ENCODE measurements at regions not wholly inside any gene's neighbourhood (a gene's known extent, or its start where the extent isn't known, plus 50 kb on each side); places are given as distances from the start of the nearest gene placed in this dataset.
"Not testable (repeated sequence)": the region's sequence is repeated elsewhere in the genome, so short reads cannot be mapped to it uniquely, and the experiment has no call there.

DNA sequence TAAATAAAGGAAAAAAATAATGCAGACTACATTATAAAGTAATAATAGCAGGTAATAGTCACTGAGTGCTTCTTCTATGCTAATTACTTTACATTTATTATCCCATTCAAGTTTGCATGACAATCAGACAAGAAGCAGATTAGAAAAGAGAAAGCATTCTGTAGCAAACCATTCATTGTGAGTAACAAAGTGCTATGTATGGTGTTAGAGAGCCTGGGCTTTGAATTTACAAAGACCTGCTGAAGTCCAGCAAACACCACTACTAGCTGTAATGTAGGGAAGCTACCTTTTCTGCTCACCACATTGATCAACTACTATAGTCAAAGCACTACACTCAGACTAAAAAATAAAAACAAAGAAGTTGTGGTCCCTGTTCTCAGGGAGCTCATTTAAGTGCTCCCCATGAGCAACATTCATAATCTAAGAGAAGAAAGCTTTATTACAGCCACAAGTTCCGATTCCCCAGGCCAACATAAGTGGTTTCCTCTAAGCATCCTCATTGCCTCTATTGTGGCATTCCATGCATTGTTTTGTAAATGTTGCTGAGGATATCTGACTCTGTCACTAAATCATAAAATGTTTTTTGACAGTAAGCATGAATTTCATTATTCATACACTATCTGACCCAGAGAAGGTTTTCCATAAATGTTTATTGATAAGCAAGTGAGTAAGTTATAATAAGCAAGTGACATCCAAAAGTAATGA, 108.5 kb downstream of the FOXD4L6 start:
- DNase-seq (ENCODE audit: low read depth in 4 of 4, low spot score in 3 of 4), result not testable (repeated sequence)

- not testable (repeated sequence) for DNase-seq (ENCODE audit: low read depth in 4 of 4, low spot score in 3 of 4)
Measured at GRCh38 chr9:41018948-41019347, 109.5 kb downstream of the FOXD4L6 start.

DNA sequence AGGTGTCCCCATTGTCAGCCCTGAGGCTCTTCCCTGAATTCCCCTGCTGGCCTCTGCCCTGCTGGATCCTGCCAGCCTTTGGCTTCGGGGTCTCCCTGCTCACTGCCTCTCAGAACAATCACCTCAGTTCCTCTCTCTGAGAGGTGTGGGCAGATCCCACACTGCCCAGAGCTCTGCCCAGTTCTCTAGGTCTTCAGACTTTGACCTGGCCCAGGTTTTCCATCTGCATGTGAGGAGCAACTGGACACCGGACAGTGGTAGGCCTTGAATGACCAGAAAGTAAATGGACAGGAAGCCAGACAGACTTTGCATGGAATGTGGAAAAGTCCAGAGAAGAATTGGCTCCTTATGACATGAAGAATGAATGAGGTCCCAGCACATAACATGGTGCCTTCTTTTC, 111.8 kb downstream of the FOXD4L6 start:
- not testable (repeated sequence) for DNase-seq (ENCODE audit: low read depth in 4 of 4, low spot score in 3 of 4)

- not testable (repeated sequence) for DNase-seq (ENCODE audit: low read depth in 4 of 4, low spot score in 3 of 4)
Measured at GRCh38 chr9:40999952-41000700, 128.4 kb downstream of the FOXD4L6 start.

- not testable (repeated sequence) for DNase-seq (ENCODE audit: low read depth in 4 of 4, low spot score in 3 of 4)
Measured at GRCh38 chr9:40995490-40995889, 133.0 kb downstream of the FOXD4L6 start.

DNA sequence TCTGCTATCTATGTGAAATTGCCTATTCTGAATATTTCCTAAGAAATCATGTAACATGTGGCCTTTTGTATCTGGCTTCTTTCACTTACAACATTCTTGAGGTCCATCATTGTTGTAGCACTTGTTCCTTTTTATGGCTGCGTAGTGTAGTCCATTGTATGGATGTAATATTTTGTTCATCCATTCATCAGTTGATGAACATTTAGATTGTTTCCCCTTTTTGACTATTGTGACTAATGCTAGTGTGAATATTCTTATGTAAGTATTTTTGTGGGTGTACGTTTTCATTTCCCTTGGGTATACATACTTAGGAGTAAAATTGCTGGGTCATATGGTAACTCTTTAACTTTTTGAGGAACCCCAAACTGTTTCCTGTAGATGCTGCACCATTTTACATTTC, 134.6 kb downstream of the FOXD4L6 start:
- not testable (repeated sequence) for DNase-seq (ENCODE audit: low read depth in 4 of 4, low spot score in 3 of 4)

DNA sequence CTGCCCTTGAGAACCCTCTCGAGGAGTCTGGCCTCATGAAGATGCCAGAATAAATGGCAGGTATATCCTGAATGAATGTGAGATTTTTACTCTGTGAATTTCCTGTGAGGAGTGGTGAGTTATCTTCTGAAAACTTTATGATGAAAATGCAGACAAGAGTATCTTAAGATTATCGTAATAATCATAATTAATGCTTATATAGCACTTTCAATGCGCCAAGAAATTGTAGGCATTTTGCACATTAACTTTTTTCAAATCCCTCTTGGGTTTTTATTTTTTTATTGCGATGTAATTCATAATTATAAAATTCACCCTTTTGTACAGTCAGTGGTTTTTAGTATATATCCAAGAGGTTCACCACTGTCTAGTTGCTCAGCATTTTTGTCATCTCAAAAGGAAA, 135.1 kb downstream of the FOXD4L6 start:
- not testable (repeated sequence) for DNase-seq (ENCODE audit: low read depth in 4 of 4, low spot score in 3 of 4)

DNA sequence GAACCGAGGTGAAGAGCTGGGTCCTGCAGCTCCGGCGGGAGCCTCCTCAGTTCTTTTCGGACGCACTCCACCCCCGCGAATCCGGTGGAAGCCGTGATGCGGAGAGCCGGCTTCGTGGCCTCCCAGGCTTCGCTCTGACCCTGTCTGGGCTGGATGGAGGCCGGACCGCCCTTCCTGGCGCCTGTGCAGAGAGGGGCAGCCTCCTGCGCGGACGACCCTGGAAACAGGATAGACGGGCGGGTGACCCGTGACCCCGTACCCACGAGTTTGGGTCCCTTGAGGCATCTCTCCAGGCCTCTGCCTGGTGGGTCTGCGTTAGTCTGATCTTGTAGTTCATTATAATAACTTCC, 136.0 kb downstream of the FOXD4L6 start:
- peak in 3 of 4 donors; percentile 23 to 38 (median 26) for DNase-seq (ENCODE audit: low read depth in 4 of 4, low spot score in 3 of 4)

GRCh38 chr9:40991741-40992471, 136.6 kb downstream of the FOXD4L6 start:
- DNase-seq (ENCODE audit: low read depth in 4 of 4, low spot score in 3 of 4), result peak; percentile 96 to 99 (median 98)

DNA sequence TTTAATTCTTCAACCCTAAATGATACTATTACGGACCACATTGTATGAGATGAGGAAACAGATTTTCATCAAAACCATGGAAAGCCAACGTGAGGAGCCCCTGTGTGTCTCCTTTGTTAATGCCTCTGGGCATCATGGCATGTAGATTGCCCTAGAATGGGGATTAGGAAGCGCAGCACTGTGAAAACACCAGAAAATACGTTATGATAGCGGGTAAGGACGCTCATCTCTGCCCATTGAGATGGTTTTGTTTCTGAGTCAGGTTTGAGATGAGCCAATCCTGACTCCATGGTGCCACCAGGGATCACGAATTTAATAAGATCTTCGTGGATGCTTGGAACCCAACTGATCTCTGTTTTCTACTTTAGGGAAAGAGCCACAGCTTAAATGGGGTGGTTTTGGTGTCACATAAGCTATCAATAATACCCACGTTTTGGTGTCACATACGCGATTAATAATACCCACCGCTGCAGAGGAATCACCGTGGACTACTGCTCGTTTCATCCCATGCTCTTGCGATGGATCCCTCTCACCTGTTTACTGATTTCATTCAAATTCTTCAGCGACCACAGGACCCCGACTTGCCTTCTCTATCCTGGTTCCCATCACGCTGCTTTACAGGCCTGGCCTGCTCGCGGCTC, 137.3 kb downstream of the FOXD4L6 start:
- not testable (repeated sequence) for DNase-seq (ENCODE audit: low read depth in 4 of 4, low spot score in 3 of 4)

- DNase-seq (ENCODE audit: low read depth in 4 of 4, low spot score in 3 of 4), result not testable (repeated sequence)
Measured at GRCh38 chr9:40986332-40986731, 142.1 kb downstream of the FOXD4L6 start.

- not testable (repeated sequence) for DNase-seq (ENCODE audit: low read depth in 4 of 4, low spot score in 3 of 4)
Measured at GRCh38 chr9:40975351-40975750, 153.1 kb downstream of the FOXD4L6 start.

GRCh38 chr9:40974912-40975311, 153.6 kb downstream of the FOXD4L6 start:
- DNase-seq (ENCODE audit: low read depth in 4 of 4, low spot score in 3 of 4), result not testable (repeated sequence)

DNA sequence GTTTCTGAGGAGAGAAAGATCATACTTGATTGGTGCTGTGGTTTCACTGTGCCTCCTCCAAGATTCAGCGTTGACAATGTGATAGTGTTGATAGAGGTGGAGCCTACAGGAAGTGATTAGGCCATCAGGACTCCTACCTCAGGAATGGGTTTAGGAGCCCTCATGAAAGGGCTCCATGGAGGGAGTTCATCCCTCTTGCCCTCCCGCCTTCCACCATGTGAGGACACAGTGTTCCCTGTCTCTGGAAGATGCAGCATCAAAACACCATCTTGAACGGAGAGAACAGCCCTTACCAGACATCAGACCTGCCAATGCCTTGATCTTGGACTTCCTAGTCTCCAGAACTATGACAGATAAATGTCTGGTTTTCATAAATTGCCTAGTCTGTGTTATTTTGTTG, 156.7 kb downstream of the FOXD4L6 start:
- DNase-seq (ENCODE audit: low read depth in 4 of 4, low spot score in 3 of 4), result not testable (repeated sequence)

GRCh38 chr9:40970340-40970739, 158.1 kb downstream of the FOXD4L6 start:
- DNase-seq (ENCODE audit: low read depth in 4 of 4, low spot score in 3 of 4), result not testable (repeated sequence)

- not testable (repeated sequence) for DNase-seq (ENCODE audit: low read depth in 4 of 4, low spot score in 3 of 4)
Measured at GRCh38 chr9:40962461-40962860, 166.0 kb downstream of the FOXD4L6 start.

DNA sequence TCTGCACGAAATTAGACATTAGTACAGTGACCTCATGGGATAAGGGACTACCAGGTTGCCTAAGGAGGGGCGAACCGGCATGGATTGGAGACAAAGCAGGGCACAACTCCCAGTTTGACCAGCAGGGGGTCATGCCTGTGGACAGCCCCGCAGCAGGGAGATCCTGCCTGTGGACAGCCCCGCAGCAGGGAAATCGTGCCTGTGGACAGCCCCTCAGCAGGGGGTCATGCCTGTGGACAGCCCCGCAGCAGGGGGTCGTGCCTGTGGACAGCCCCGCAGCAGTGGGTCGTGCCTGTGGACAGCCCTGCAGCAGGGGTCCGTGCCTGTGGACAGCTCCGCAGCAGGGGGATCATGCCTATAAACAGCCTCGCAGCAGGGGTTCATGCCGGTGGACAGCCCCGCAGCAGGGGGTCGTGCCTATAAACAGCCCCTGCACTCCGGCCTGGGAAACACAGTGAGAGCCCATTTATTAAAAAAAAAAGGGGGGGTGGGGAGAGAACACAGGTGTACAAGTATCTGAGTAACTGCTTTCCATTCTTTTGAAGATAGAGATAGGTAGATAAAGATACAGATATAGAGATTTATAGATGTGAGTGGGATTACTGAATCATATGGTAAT, 176.5 kb downstream of the FOXD4L6 start:
- not testable (repeated sequence) for DNase-seq (ENCODE audit: low read depth in 4 of 4, low spot score in 3 of 4)

DNA sequence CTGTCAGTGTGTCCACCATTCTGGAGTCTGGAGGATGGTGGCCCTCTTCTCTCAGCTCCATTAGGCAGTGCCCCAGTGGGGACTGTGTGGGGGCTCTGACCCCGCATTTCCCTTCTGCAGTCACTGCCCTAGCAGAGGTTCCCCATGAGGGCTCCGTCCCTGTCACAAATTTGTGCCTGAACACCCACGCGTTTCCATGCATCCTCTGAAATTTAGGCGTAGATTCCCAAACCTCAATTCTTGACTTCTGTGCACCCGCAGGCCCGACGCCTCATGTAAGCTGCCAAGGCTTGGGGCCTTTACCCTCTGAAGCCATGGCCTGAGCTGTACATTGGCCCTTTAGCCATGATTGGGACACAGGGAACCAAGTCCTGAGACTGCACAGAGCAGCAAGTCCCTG, 182.3 kb downstream of the FOXD4L6 start:
- DNase-seq (ENCODE audit: low read depth in 4 of 4, low spot score in 3 of 4), result not testable (repeated sequence)

DNA sequence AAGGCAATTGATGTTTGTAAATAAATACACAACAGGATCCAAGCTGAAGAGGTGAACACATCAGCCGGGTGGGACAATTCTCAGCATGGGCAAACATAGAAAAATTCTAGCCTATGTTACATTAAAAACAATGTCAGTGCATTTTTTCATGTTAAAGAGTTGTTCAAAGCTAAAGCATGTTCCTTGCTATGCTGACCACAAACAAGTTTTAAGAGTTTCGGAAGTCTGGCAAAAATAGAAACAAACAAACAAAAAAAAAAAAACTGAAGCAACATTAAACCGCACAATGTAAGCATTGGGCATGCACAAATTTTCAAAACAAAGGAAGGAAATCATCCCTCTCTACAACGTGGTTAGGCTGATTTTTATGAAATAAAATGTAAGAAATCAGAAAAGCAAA, 185.8 kb downstream of the FOXD4L6 start:
- not testable (repeated sequence) for DNase-seq (ENCODE audit: low read depth in 4 of 4, low spot score in 3 of 4)

GRCh38 chr9:40939888-40940209, 188.6 kb downstream of the FOXD4L6 start:
- not testable (repeated sequence) for DNase-seq (ENCODE audit: low read depth in 4 of 4, low spot score in 3 of 4)

Measured in right renal pelvis (tissue), 4 donors.